Non-pigmented ciliary epithelial cell (primary cell): ENCODE measurements at regions not wholly inside any gene's neighbourhood (a gene's known extent, or its start where the extent isn't known, plus 50 kb on each side); places are given as distances from the start of the nearest gene placed in this dataset.

Experiments used
- DNase-seq: peaks from one replicate; pipeline ENCODE4 v3.0.0-alpha.2; 2010; ENCODE audit warnings: low read depth

- no peak for DNase-seq
Observed at GRCh38 chr4:138919094-138919936, 96.3 kb upstream of the NOCT start.

- DNase-seq: no peak
Observed at GRCh38 chr4:138918169-138918869, 97.3 kb upstream of the NOCT start.

- no peak for DNase-seq
Observed at GRCh38 chr4:138916763-138917162, 98.8 kb upstream of the NOCT start.

GRCh38 chr4:138915756-138916155 is 99.8 kb upstream of the NOCT start:
- no peak for DNase-seq

GRCh38 chr4:138912704-138913340 is 102.8 kb upstream of the NOCT start:
- DNase-seq: no peak

GRCh38 chr4:138911909-138912703 is 103.5 kb upstream of the NOCT start:
- no peak for DNase-seq

GRCh38 chr4:138910914-138911336 is 104.7 kb upstream of the NOCT start:
- peak; percentile 47 for DNase-seq

- no peak for DNase-seq
Observed at GRCh38 chr4:138910195-138910913, 105.2 kb upstream of the NOCT start.

GRCh38 chr4:138909587-138909986 is 106.0 kb upstream of the NOCT start:
- no peak for DNase-seq

- no peak for DNase-seq
Observed at GRCh38 chr4:138908134-138908533, 107.4 kb upstream of the NOCT start.

- no peak for DNase-seq
Observed at GRCh38 chr4:138907174-138907573, 108.4 kb upstream of the NOCT start.

- no peak for DNase-seq
Observed at GRCh38 chr4:138904793-138905192, 110.8 kb upstream of the NOCT start.

GRCh38 chr4:138903185-138903584 is 112.4 kb upstream of the NOCT start:
- DNase-seq: no peak

- DNase-seq: no peak
Observed at GRCh38 chr4:138902705-138903104, 112.9 kb upstream of the NOCT start.

- no peak for DNase-seq
Observed at GRCh38 chr4:138901177-138901576, 114.4 kb upstream of the NOCT start.

GRCh38 chr4:138899999-138900398 is 115.6 kb upstream of the NOCT start:
- DNase-seq: no peak

GRCh38 chr4:138898282-138898681 is 117.3 kb upstream of the NOCT start:
- DNase-seq: no peak

- DNase-seq: peak; percentile 86
Observed at GRCh38 chr4:138897811-138898226, 117.8 kb upstream of the NOCT start.

- DNase-seq: no peak
Observed at GRCh38 chr4:138894709-138895108, 120.9 kb upstream of the NOCT start.

- no peak for DNase-seq
Observed at GRCh38 chr4:138894011-138894410, 121.6 kb upstream of the NOCT start.
